Spleen (tissue), 11 donors: ENCODE measurements at regions not wholly inside any gene's neighbourhood (a gene's known extent, or its start where the extent isn't known, plus 50 kb on each side); places are given as distances from the start of the nearest gene placed in this dataset.

Source experiments
- DNase-seq: peaks from one replicate; pipeline ENCODE4 v3.0.0-alpha.2; 2020
- H3K27ac ChIP-seq, 8 donors: fragments of 200-600 bp; sonication (generic) in 7 of 8; 1 replicate in 4 of 8; 2 replicates in 4 of 8; pipeline versions ENCODE4 v1.5.0 to v1.8.0; 2016 to 2021; ENCODE audit warnings: inconsistent platforms in 4 of 8, mild to moderate bottlenecking in 4 of 8, moderate library complexity in 1 of 8
- H3K27me3 ChIP-seq, 7 donors: fragments of 200-600 bp; sonication (generic) in 6 of 7; replicated peaks in 1 of 7; 1 replicate in 4 of 7; 2 replicates in 3 of 7; pipeline versions ENCODE4 v1.5.0 to v1.8.0; 2016 to 2021; ENCODE audit warnings: inconsistent platforms in 3 of 7, mild to moderate bottlenecking in 1 of 7
- H3K36me3 ChIP-seq, 6 donors: fragments of 200-600 bp; sonication (generic) in 5 of 6; 1 replicate in 4 of 6; 2 replicates in 2 of 6; pipeline versions ENCODE4 v1.5.0 to v1.8.0; 2016 to 2021; ENCODE audit warnings: inconsistent platforms in 2 of 6
- H3K4me1 ChIP-seq, 6 donors: fragments of 200-600 bp; sonication (generic) in 5 of 6; 1 replicate in 3 of 6; 2 replicates in 3 of 6; pipeline versions ENCODE4 v1.5.0 to v1.8.0; 2016 to 2021; ENCODE audit warnings: inconsistent platforms in 3 of 6
- H3K4me3 ChIP-seq, 8 donors: fragments of 200-600 bp; sonication (generic) in 7 of 8; 1 replicate in 4 of 8; 2 replicates in 4 of 8; pipeline versions ENCODE4 v1.5.0 to v1.8.0; 2016 to 2021; ENCODE audit warnings: inconsistent platforms in 4 of 8, mild to moderate bottlenecking in 4 of 8, moderate library complexity in 2 of 8
- H3K9me3 ChIP-seq, 8 donors: fragments of 200-600 bp; sonication (generic) in 7 of 8; 1 replicate in 4 of 8; 2 replicates in 4 of 8; pipeline versions ENCODE4 v1.5.0 to v1.8.0; 2016 to 2021; ENCODE audit warnings: inconsistent platforms in 4 of 8
- POLR2A ChIP-seq, 3 donors: fragments of 450-650 bp; IDR thresholded peaks; one replicate each; pipeline ENCODE4 v1.5.1; 2017; ENCODE audit warnings: antibody characterized with exemption in 3 of 3, mild to moderate bottlenecking in 1 of 3
- POLR2AphosphoS5 ChIP-seq, 3 donors: sonication (generic); formaldehyde crosslinking; IDR thresholded peaks; one replicate each; pipeline ENCODE4 v1.5.1; 2017; ENCODE audit warnings: antibody characterized with exemption in 3 of 3
- WGBS, 5 donors: extraction: QIAGEN DNeasy Blood & Tissue Kit in 3 of 5; methylation state at CpG; one replicate each; pipeline versions ENCODE4 v1.1.5 to v1.1.7; 2013 to 2018; 5-methylcytosine and 5-hydroxymethylcytosine counted together
- intact Hi-C: fragments of 100-400 bp; cut with DNase I; formaldehyde crosslinking; loops from one replicate; pipeline ENCODE4 v1.15.0; 2023; ENCODE audit warnings: low total_unique reads
- TF ChIP-seq, protein P1 (sequence below), 11 experiments: fragments of 200-600 bp in 7 of 11; fragments of 450-650 bp in 4 of 11; sonication (generic) in 4 of 11; IDR thresholded peaks in 8 of 11; conservative IDR thresholded peaks in 3 of 11; 1 replicate in 7 of 11; 2 replicates in 4 of 11; pipeline versions ENCODE4 v1.4.0 to v1.8.0; 2016 to 2021; ENCODE audit warnings: antibody characterized with exemption in 11 of 11, inconsistent platforms in 4 of 11, mild to moderate bottlenecking in 1 of 11
- donor health status: healthy with polysubstance abuse.
- donor health status: DM: no; HTN: no; CAD: no; lungs with moderate emphysema.
- donor health status: DM: no; HTN: no; CAD: no.
- donor health status: Bipolar disorder and iron deficiency.
- donor health status: healthy.
- donor health status: DM: no; HTN: no; CAD: no.
- donor health status: DM: yes; HTN: yes; CAD: no.

DNA sequence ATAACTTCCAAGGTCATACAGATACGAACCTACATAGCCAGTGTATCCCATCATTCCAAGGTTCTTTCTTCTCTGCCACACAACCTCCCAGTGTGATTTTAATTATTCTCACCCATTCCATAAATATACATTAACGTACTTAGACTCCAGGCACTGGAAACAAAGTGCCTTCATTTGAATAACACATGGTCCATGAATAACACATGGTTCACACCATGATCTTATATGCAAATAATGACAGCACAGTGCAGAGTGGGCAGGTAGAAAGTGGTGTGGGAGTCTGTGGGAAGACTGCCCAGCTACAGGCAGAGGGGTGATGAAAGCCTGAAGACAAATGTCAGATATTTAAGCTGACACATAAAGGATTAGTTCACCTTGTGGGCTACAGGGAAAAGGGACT, 425.2 kb downstream of the HACE1 start:
- peaks cover 0 to 6% (median 0%) of the 10 kb centered on the region in 8 donors for H3K9me3 ChIP-seq
- no peak overlapping the region for H3K4me3 ChIP-seq
- no peaks in the 10 kb centered on the region for H3K36me3 ChIP-seq
- whole genome bisulfite sequencing, 5 donors: 53 to 79% (median 65%) methylated on average over 2 of the region's 2 CpGs
- TF ChIP-seq POLR2AphosphoS5 (IDR thresholded peaks at IDR 0.05): no peak
- TF ChIP-seq, protein P1, sequence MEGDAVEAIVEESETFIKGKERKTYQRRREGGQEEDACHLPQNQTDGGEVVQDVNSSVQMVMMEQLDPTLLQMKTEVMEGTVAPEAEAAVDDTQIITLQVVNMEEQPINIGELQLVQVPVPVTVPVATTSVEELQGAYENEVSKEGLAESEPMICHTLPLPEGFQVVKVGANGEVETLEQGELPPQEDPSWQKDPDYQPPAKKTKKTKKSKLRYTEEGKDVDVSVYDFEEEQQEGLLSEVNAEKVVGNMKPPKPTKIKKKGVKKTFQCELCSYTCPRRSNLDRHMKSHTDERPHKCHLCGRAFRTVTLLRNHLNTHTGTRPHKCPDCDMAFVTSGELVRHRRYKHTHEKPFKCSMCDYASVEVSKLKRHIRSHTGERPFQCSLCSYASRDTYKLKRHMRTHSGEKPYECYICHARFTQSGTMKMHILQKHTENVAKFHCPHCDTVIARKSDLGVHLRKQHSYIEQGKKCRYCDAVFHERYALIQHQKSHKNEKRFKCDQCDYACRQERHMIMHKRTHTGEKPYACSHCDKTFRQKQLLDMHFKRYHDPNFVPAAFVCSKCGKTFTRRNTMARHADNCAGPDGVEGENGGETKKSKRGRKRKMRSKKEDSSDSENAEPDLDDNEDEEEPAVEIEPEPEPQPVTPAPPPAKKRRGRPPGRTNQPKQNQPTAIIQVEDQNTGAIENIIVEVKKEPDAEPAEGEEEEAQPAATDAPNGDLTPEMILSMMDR (IDR thresholded peaks at IDR 0.05 in 8 of 11, conservative IDR thresholded peaks at IDR 0.05 in 3 of 11): no peak
- no peak for TF ChIP-seq POLR2A (IDR thresholded peaks at IDR 0.05)
- H3K4me1 ChIP-seq: no peaks in the 10 kb centered on the region
- H3K27me3 ChIP-seq: no peaks in the 10 kb centered on the region
- no peak overlapping the region for H3K27ac ChIP-seq
- intact Hi-C loops: no loop called here
- DNase-seq: no peak

DNA sequence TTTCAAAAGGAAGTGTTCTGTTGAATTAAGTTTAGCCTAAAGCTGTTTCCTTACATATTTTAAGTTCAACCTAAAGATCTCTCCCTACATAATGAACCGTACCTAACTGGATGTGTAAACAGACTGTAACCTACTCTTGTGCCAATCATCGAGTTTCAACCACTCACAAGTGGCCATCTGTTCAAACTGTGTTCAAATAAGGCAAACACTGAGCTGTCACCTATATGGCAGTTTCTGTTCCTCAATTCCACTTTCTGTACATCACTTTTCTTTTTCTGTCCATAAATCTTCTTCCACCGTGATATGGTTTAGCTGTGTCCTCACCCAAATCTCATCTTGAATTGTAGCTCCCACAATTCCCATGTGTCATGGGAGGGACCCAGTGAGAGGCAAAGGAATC, 428.6 kb downstream of the HACE1 start:
- H3K4me1 ChIP-seq: no peaks in the 10 kb centered on the region
- no peak overlapping the region for H3K4me3 ChIP-seq
- TF ChIP-seq POLR2AphosphoS5 (IDR thresholded peaks at IDR 0.05): no peak
- no peak for TF ChIP-seq POLR2A (IDR thresholded peaks at IDR 0.05)
- TF ChIP-seq, protein P1 (IDR thresholded peaks at IDR 0.05 in 8 of 11, conservative IDR thresholded peaks at IDR 0.05 in 3 of 11): no peak
- no peak for DNase-seq
- 80 to 87% (median 83%) methylated on average over 3 of the region's 3 CpGs for WGBS, 5 donors
- intact Hi-C loops: no loop called here
- no peaks in the 10 kb centered on the region for H3K27me3 ChIP-seq
- H3K36me3 ChIP-seq: no peaks in the 10 kb centered on the region
- H3K27ac ChIP-seq: no peak overlapping the region
- peaks cover 0 to 12% (median 2%) of the 10 kb centered on the region in 8 donors for H3K9me3 ChIP-seq

DNA sequence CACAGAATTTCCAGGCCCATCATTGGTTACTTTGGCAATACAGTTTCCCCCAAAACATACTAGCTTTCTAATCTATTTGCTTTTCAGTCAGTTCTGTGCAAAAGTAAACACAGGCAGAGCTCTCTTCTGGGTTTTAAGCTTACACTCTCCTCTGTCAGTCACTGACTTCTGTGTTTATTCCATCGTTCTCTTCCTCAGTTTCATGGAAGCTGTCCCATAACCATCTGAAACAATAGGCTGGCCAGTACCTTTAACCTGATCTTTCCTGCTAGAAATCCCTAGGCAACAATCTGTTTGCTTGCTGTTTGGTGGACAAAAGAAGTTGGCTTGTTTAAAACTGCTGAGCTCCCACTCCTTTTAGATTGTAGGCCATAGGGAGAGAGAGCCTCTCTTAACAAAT, 431.5 kb downstream of the HACE1 start:
- DNase-seq: no peak
- no peaks in the 10 kb centered on the region for H3K27me3 ChIP-seq
- H3K36me3 ChIP-seq: no peaks in the 10 kb centered on the region
- TF ChIP-seq POLR2AphosphoS5 (IDR thresholded peaks at IDR 0.05): no peak
- no peak for TF ChIP-seq POLR2A (IDR thresholded peaks at IDR 0.05)
- TF ChIP-seq, protein P1 (IDR thresholded peaks at IDR 0.05 in 8 of 11, conservative IDR thresholded peaks at IDR 0.05 in 3 of 11): no peak
- H3K9me3 ChIP-seq: peaks cover 0 to 17% (median 4%) of the 10 kb centered on the region in 8 donors
- no peak overlapping the region for H3K27ac ChIP-seq
- intact Hi-C loops: no loop called here
- no peak overlapping the region for H3K4me3 ChIP-seq
- 50 to 61% (median 55%) methylated on average over 1 of the region's 1 CpG for WGBS, 5 donors
- no peaks in the 10 kb centered on the region for H3K4me1 ChIP-seq

DNA sequence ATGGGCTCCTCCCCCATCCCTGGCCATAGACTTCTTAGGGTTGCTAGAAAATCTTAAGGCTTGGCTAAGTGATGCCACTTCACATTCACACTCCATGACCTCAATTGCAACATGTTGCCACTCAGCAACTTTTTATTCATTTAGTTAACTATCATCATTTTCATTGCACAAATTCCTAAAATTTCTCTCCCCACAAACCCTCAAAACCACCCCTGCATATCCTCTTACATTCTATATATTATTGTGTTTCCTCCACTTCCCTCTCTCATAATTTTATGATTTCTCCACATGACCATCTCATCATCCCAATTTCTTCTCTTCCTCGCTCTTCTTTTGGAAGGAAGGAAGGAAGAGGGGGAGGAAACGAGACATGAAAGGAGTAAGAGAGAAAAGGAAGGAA, 436.0 kb downstream of the HACE1 start:
- H3K4me3 ChIP-seq: no peak overlapping the region
- H3K27ac ChIP-seq: no peak overlapping the region
- no peaks in the 10 kb centered on the region for H3K4me1 ChIP-seq
- H3K36me3 ChIP-seq: no peaks in the 10 kb centered on the region
- peaks cover 0 to 15% (median 4%) of the 10 kb centered on the region in 8 donors for H3K9me3 ChIP-seq
- TF ChIP-seq POLR2AphosphoS5 (IDR thresholded peaks at IDR 0.05): no peak
- TF ChIP-seq, protein P1 (IDR thresholded peaks at IDR 0.05 in 8 of 11, conservative IDR thresholded peaks at IDR 0.05 in 3 of 11): no peak
- no peak for TF ChIP-seq POLR2A (IDR thresholded peaks at IDR 0.05)
- no peaks in the 10 kb centered on the region for H3K27me3 ChIP-seq
- no peak for DNase-seq
- 63 to 82% (median 73%) methylated on average over 2 of the region's 2 CpGs for WGBS, 5 donors
- intact Hi-C loops: no loop called here
